HG03025 (cell line): ENCODE measurements at regions not wholly inside any gene's neighbourhood (a gene's known extent, or its start where the extent isn't known, plus 50 kb on each side); places are given as distances from the start of the nearest gene placed in this dataset.
A peak's percentile ranks its signal among the peaks of the same experiment; 100 is the strongest.
"Not testable (repeated sequence)": the region's sequence is repeated elsewhere in the genome, so short reads cannot be mapped to it uniquely, and the experiment has no call there.

ENCODE experiments used
- ATAC-seq: cut with Tn5 transposase; IDR thresholded peaks from one replicate; pipeline ENCODE4 v1.9.1; 2021; ENCODE audit warnings: mild to moderate bottlenecking, moderate library complexity; ENCODE audit not compliant: unreplicated experiment, low FRiP score

GRCh38 chr1:157410457-157410856, 141.9 kb downstream of the FCRL5 start:
- no peak for ATAC-seq

- ATAC-seq, result no peak
Observed at GRCh38 chr1:157409927-157410326, 142.4 kb downstream of the FCRL5 start.

GRCh38 chr1:157407917-157408525, 144.3 kb downstream of the FCRL5 start:
- ATAC-seq, result no peak

- ATAC-seq, result no peak
Observed at GRCh38 chr1:157407367-157407766, 144.9 kb downstream of the FCRL5 start.

GRCh38 chr1:157405662-157406061, 146.7 kb downstream of the FCRL5 start:
- no peak for ATAC-seq

GRCh38 chr1:157404614-157405013, 147.7 kb downstream of the FCRL5 start:
- ATAC-seq, result no peak

- peak; percentile 37 for ATAC-seq
Observed at GRCh38 chr1:157404063-157404501, 148.2 kb downstream of the FCRL5 start.

GRCh38 chr1:157403608-157404007, 148.7 kb downstream of the FCRL5 start:
- ATAC-seq, result no peak

GRCh38 chr1:157403203-157403602, 149.1 kb downstream of the FCRL5 start:
- ATAC-seq, result peak; percentile 69

GRCh38 chr1:157400766-157401165, 151.5 kb downstream of the FCRL5 start:
- ATAC-seq, result no peak

GRCh38 chr1:157399984-157400382, 152.3 kb downstream of the FCRL5 start:
- ATAC-seq, result peak; percentile 57

- no peak for ATAC-seq
Observed at GRCh38 chr1:157399343-157399983, 152.9 kb downstream of the FCRL5 start.

- no peak for ATAC-seq
Observed at GRCh38 chr1:157390651-157391050, 161.7 kb downstream of the FCRL5 start.

GRCh38 chr1:157388057-157388456, 164.3 kb downstream of the FCRL5 start:
- no peak for ATAC-seq

GRCh38 chr1:157384258-157384657, 168.1 kb downstream of the FCRL5 start:
- ATAC-seq, result no peak

- no peak for ATAC-seq
Observed at GRCh38 chr1:157382351-157382750, 170.0 kb downstream of the FCRL5 start.

- ATAC-seq, result no peak
Observed at GRCh38 chr1:157380523-157380922, 171.8 kb downstream of the FCRL5 start.

- ATAC-seq, result not testable (repeated sequence)
Observed at GRCh38 chr1:157377280-157377713, 175.0 kb downstream of the FCRL5 start.

- ATAC-seq, result no peak
Observed at GRCh38 chr1:157376681-157377080, 175.6 kb downstream of the FCRL5 start.

GRCh38 chr1:157372311-157372710, 180.0 kb downstream of the FCRL5 start:
- ATAC-seq, result not testable (repeated sequence)

GRCh38 chr1:157371826-157372225, 180.5 kb downstream of the FCRL5 start:
- no peak for ATAC-seq

- ATAC-seq, result no peak
Observed at GRCh38 chr1:157371221-157371620, 181.1 kb downstream of the FCRL5 start.
